WTC11 (cell line): ENCODE measurements at regions not wholly inside any gene's neighbourhood (a gene's known extent, or its start where the extent isn't known, plus 50 kb on each side); places are given as distances from the start of the nearest gene placed in this dataset.

Source experiments
- ATAC-seq: fragments of 200-7000 bp; cut with Tn5 transposase; 2 replicates; pipeline ENCODE4 v1.10.0; 2021; ENCODE audit warnings: mild to moderate bottlenecking, moderate library complexity
- CTCF ChIA-PET: fragments of 300-600 bp; sonication (Branson Sonifier 250); formaldehyde crosslinking; loops from one replicate; lab custom pipeline; 2021; ENCODE audit warnings: antibody characterized with exemption; lab: Charles Lee
- POLR2A ChIA-PET: fragments of 350-600 bp; sonication (Branson Sonifier 250); formaldehyde crosslinking; loops from one replicate; lab custom pipeline; 2021; ENCODE audit warnings: antibody characterized with exemption; lab: Charles Lee
- DNase-seq: peaks from one replicate; pipeline ENCODE4 v3.0.0; 2021; ENCODE audit warnings: low spot score
- H3K27ac Mint-ChIP-seq: 2 replicates; pipeline ENCODE4 v1.8.0; 2021; ENCODE audit warnings: mixed read lengths
- H3K27me3 Mint-ChIP-seq: 2 replicates; pipeline ENCODE4 v1.8.0; 2021; ENCODE audit warnings: low read depth, mild to moderate bottlenecking, moderate library complexity, mixed read lengths
- H3K36me3 Mint-ChIP-seq: 2 replicates; pipeline ENCODE4 v1.8.0; 2021; ENCODE audit warnings: mixed read lengths
- H3K4me1 Mint-ChIP-seq: 2 replicates; pipeline ENCODE4 v1.8.0; 2022; ENCODE audit warnings: mixed read lengths
- H3K4me3 Mint-ChIP-seq: 2 replicates; pipeline ENCODE4 v1.8.0; 2021; ENCODE audit warnings: mild to moderate bottlenecking, moderate library complexity, mixed read lengths
- H3K9me3 Mint-ChIP-seq: 2 replicates; pipeline ENCODE4 v1.8.0; 2021; ENCODE audit warnings: mixed read lengths
- AFF4 ChIP-seq: sonication (generic); formaldehyde crosslinking; IDR thresholded peaks from 2 replicates; pipeline ENCODE4 v1.8.1; 2023; ENCODE audit warnings: mild to moderate bottlenecking, missing genetic modification reagents, borderline replicate concordance
- ATF1 ChIP-seq: sonication (generic); formaldehyde crosslinking; IDR thresholded peaks from 2 replicates; pipeline ENCODE4 v1.8.1; 2023; ENCODE audit warnings: mild to moderate bottlenecking, moderate library complexity, missing genetic modification reagents
- CREB1 ChIP-seq: sonication (generic); formaldehyde crosslinking; IDR thresholded peaks from 2 replicates; pipeline ENCODE4 v1.8.0; 2023; ENCODE audit warnings: mild to moderate bottlenecking, missing genetic modification reagents
- E2F4 ChIP-seq: sonication (generic); formaldehyde crosslinking; IDR thresholded peaks from 2 replicates; pipeline ENCODE4 v1.8.1; 2022; ENCODE audit warnings: low read depth, mild to moderate bottlenecking, moderate library complexity, missing genetic modification reagents, borderline replicate concordance
- ESRRA ChIP-seq: sonication (generic); formaldehyde crosslinking; IDR thresholded peaks from 2 replicates; pipeline ENCODE4 v1.8.1; 2022; ENCODE audit warnings: mild to moderate bottlenecking, missing genetic modification reagents, borderline replicate concordance
- ETV6 ChIP-seq: sonication (generic); formaldehyde crosslinking; IDR thresholded peaks from 2 replicates; pipeline ENCODE4 v1.8.1; 2022; ENCODE audit warnings: mild to moderate bottlenecking, missing genetic modification reagents
- FOXP4 ChIP-seq: sonication (generic); formaldehyde crosslinking; IDR thresholded peaks from 2 replicates; pipeline ENCODE4 v1.8.0; 2022; ENCODE audit warnings: mild to moderate bottlenecking, missing genetic modification reagents
- GRHL2 ChIP-seq: fragments of 250-450 bp; sonication (Bioruptor Pico); IDR thresholded peaks from 2 replicates; pipeline ENCODE4 v1.8.0; 2022; ENCODE audit warnings: mild to moderate bottlenecking, moderate library complexity; ENCODE audit not compliant: insufficient replicate concordance, severe bottlenecking
- HMGXB4 ChIP-seq: sonication (generic); formaldehyde crosslinking; IDR thresholded peaks from 2 replicates; pipeline ENCODE4 v1.8.1; 2023; ENCODE audit warnings: mild to moderate bottlenecking, moderate library complexity, missing genetic modification reagents
- IRF1 ChIP-seq: sonication (generic); formaldehyde crosslinking; IDR thresholded peaks from 2 replicates; pipeline ENCODE4 v1.8.0; 2023; ENCODE audit warnings: missing genetic modification reagents
- MLX ChIP-seq: sonication (generic); formaldehyde crosslinking; IDR thresholded peaks from 2 replicates; pipeline ENCODE4 v1.8.1; 2023; ENCODE audit warnings: mild to moderate bottlenecking, missing genetic modification reagents, moderate library complexity
- NFATC4 ChIP-seq: fragments of 250-450 bp; sonication (Bioruptor Pico); IDR thresholded peaks from 2 replicates; pipeline ENCODE4 v1.9.0; 2021; ENCODE audit warnings: mild to moderate bottlenecking
- NFE2L1 ChIP-seq: sonication (generic); formaldehyde crosslinking; IDR thresholded peaks from 2 replicates; pipeline ENCODE4 v1.8.1; 2023; ENCODE audit warnings: missing genetic modification reagents
- NR1H2 ChIP-seq: sonication (generic); formaldehyde crosslinking; IDR thresholded peaks from 2 replicates; pipeline ENCODE4 v1.9.0; 2021; ENCODE audit warnings: mild to moderate bottlenecking, moderate library complexity, missing genetic modification reagents
- NR3C1 ChIP-seq: sonication (generic); formaldehyde crosslinking; conservative IDR thresholded peaks from 2 replicates; pipeline ENCODE4 v1.8.1; 2023; ENCODE audit warnings: low read depth, mild to moderate bottlenecking, missing genetic modification reagents
- RELA ChIP-seq: sonication (generic); formaldehyde crosslinking; IDR thresholded peaks from 2 replicates; pipeline ENCODE4 v1.8.1; 2022; ENCODE audit warnings: missing genetic modification reagents, mild to moderate bottlenecking, borderline replicate concordance
- STAT6 ChIP-seq: sonication (generic); formaldehyde crosslinking; conservative IDR thresholded peaks from 2 replicates; pipeline ENCODE4 v1.8.1; 2023; ENCODE audit warnings: mild to moderate bottlenecking, low read depth, missing genetic modification reagents, moderate library complexity
- TEAD1 ChIP-seq: sonication (generic); formaldehyde crosslinking; IDR thresholded peaks from 2 replicates; pipeline ENCODE4 v1.8.0; 2022; ENCODE audit warnings: mild to moderate bottlenecking, missing genetic modification reagents
- ZBTB21 ChIP-seq: sonication (generic); formaldehyde crosslinking; IDR thresholded peaks from 2 replicates; pipeline ENCODE4 v1.8.1; 2023; ENCODE audit warnings: mild to moderate bottlenecking, missing genetic modification reagents, borderline replicate concordance
- ZNF121 ChIP-seq: sonication (generic); formaldehyde crosslinking; IDR thresholded peaks from 2 replicates; pipeline ENCODE4 v1.8.0; 2023; ENCODE audit warnings: missing genetic modification reagents
- ZNF425 ChIP-seq: fragments of 250-450 bp; sonication (Bioruptor Pico); conservative IDR thresholded peaks from 2 replicates; pipeline ENCODE4 v1.9.0; 2021; ENCODE audit warnings: mild to moderate bottlenecking

- no peak for TF ChIP-seq FOXP4 (CRISPR knock-in tag)
- no peak for TF ChIP-seq STAT6 (CRISPR knock-in tag)
- TF ChIP-seq NFE2L1 (CRISPR knock-in tag): no peak
- no peak for TF ChIP-seq NR3C1 (CRISPR knock-in tag)
- TF ChIP-seq ZNF121 (CRISPR knock-in tag): no peak
- no peak for TF ChIP-seq HMGXB4 (CRISPR knock-in tag)
- no peak for TF ChIP-seq ETV6 (CRISPR knock-in tag)
- no peak for TF ChIP-seq TEAD1 (CRISPR knock-in tag)
- no peak for TF ChIP-seq NFATC4 (CRISPR knock-in tag)
- TF ChIP-seq ATF1: no peak
- TF ChIP-seq RELA (CRISPR knock-in tag): no peak
- no peak for TF ChIP-seq IRF1 (CRISPR knock-in tag)
- TF ChIP-seq E2F4 (CRISPR knock-in tag): no peak
These were observed 265.8 kb upstream of the PPP2R3A start (continued) for GRCh38 chr3:135699741-135700140.

GRCh38 chr3:135706758-135707375, 258.7 kb upstream of the PPP2R3A start:
- CTCF ChIA-PET: no interaction called here
- DNase-seq (no peak), ATAC-seq (no peak)
- Mint-ChIP-seq H3K27me3 (peaks cover 3% of the 10 kb centered on the region; the same call in 1 of the 2 replicates), H3K27ac (no peak overlapping the region), H3K4me1 (no peaks in the 10 kb centered on the region), H3K36me3 (peaks cover under 1% of the 10 kb centered on the region; the same call in 1 of the 2 replicates), H3K4me3 (no peak overlapping the region), H3K9me3 (peaks cover 8% of the 10 kb centered on the region)
- POLR2A ChIA-PET: interaction anchor here (0.5 kb wide), 1 partner anchor 15 kb away, joined by 4 read pairs; no protein-coding TSS in a partner anchor
- TF ChIP-seq ZNF425 (CRISPR knock-in tag) (no peak), AFF4 (CRISPR knock-in tag) (no peak), ZNF121 (CRISPR knock-in tag) (no peak), MLX (CRISPR knock-in tag) (no peak), ESRRA (CRISPR knock-in tag) (no peak), ZBTB21 (CRISPR knock-in tag) (no peak), NR1H2 (CRISPR knock-in tag) (no peak), CREB1 (CRISPR knock-in tag) (no peak), GRHL2 (CRISPR knock-in tag) (no peak)
